Parathyroid adenoma (tissue), 2 donors: ENCODE measurements at regions not wholly inside any gene's neighbourhood (a gene's known extent, or its start where the extent isn't known, plus 50 kb on each side); places are given as distances from the start of the nearest gene placed in this dataset.

ENCODE experiments used
- H2AFZ ChIP-seq: fragments of 300-600 bp; sonication (generic); one replicate; pipeline ENCODE4 v1.7.0; 2017; ENCODE audit warnings: antibody characterized with exemption, mild to moderate bottlenecking
- H3K27ac ChIP-seq: fragments of 300-600 bp; sonication (generic); one replicate; pipeline ENCODE4 v1.7.0; 2017
- H3K27me3 ChIP-seq: fragments of 300-600 bp; sonication (generic); one replicate; pipeline ENCODE4 v1.7.0; 2017; ENCODE audit warnings: low read length; ENCODE audit not compliant: control insufficient read depth, insufficient read depth
- H3K36me3 ChIP-seq: fragments of 300-600 bp; sonication (generic); one replicate; pipeline ENCODE4 v1.7.0; 2017; ENCODE audit warnings: low read length; ENCODE audit not compliant: control insufficient read depth, insufficient read depth
- H3K4me1 ChIP-seq: fragments of 300-600 bp; sonication (generic); one replicate; pipeline ENCODE4 v1.7.0; 2017; ENCODE audit warnings: control low read depth
- H3K4me2 ChIP-seq: fragments of 300-600 bp; sonication (generic); one replicate; pipeline ENCODE4 v1.7.0; 2017; ENCODE audit warnings: low read length
- H3K4me3 ChIP-seq: fragments of 300-600 bp; sonication (generic); one replicate; pipeline ENCODE4 v1.7.0; 2017; ENCODE audit warnings: low read depth, low read length
- H3K79me2 ChIP-seq: fragments of 300-600 bp; sonication (generic); one replicate; pipeline ENCODE4 v1.7.0; 2017; ENCODE audit warnings: control low read depth
- H3K9ac ChIP-seq: fragments of 300-600 bp; sonication (generic); one replicate; pipeline ENCODE4 v1.7.0; 2017; ENCODE audit warnings: mild to moderate bottlenecking
- H3K9me3 ChIP-seq: fragments of 300-600 bp; sonication (generic); one replicate; pipeline ENCODE4 v1.7.0; 2017; ENCODE audit warnings: low read length; ENCODE audit not compliant: control insufficient read depth
- TF ChIP-seq, protein P1 (sequence below): fragments of 300-600 bp; sonication (generic); IDR thresholded peaks from one replicate; pipeline ENCODE4 v1.7.0; 2017; ENCODE audit warnings: antibody characterized with exemption, mild to moderate bottlenecking
- donor health status: primary hyperparathyroidism.

DNA sequence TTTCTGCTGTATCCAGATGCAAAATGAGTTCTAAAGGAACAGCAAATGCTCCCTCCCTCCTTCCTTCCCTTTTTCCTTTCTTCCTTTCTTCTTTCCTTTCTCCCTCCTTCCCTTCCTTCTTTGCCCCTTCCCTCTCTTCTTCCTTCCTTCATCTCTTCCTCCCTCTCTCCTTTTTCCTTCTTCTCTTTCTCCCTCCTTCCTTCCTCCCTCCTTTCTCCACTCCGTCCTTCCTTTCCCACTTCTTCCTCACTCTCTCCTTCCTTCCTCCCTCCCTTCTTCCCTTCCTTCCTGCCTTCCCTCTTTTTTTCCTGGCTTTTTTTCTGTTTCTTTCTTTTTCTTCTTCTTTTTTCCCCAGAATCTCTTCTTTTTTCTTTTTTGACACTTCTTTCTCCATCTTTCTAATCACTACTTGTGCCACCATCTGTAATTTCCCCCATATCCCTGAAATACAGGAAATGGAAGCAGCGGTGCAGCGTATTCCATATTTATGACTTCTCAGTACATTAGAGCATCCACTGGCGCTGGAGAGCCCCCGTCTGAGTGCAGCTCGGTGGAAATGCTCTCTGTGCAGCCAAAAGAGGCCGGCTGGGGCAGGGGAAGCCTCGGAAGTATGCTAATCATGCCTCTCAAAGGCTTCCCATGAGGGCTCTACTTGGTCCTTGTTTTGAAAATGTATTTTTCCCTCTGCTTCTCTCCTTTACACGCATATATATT is 275.6 kb downstream of the TSHZ3 start:
- Histone ChIP-seq H2AFZ (no peak overlapping the region), H3K79me2 (no peaks in the 10 kb centered on the region), H3K27ac (no peak overlapping the region), H3K4me3 (no peak overlapping the region), H3K9ac (no peak overlapping the region), H3K9me3 (no peaks in the 10 kb centered on the region), H3K4me1 (no peaks in the 10 kb centered on the region), H3K36me3 (no peaks in the 10 kb centered on the region), H3K27me3 (no peaks in the 10 kb centered on the region), H3K4me2 (no peak overlapping the region)
- TF ChIP-seq, protein P1, sequence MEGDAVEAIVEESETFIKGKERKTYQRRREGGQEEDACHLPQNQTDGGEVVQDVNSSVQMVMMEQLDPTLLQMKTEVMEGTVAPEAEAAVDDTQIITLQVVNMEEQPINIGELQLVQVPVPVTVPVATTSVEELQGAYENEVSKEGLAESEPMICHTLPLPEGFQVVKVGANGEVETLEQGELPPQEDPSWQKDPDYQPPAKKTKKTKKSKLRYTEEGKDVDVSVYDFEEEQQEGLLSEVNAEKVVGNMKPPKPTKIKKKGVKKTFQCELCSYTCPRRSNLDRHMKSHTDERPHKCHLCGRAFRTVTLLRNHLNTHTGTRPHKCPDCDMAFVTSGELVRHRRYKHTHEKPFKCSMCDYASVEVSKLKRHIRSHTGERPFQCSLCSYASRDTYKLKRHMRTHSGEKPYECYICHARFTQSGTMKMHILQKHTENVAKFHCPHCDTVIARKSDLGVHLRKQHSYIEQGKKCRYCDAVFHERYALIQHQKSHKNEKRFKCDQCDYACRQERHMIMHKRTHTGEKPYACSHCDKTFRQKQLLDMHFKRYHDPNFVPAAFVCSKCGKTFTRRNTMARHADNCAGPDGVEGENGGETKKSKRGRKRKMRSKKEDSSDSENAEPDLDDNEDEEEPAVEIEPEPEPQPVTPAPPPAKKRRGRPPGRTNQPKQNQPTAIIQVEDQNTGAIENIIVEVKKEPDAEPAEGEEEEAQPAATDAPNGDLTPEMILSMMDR = no peak

- Histone ChIP-seq H2AFZ (no peak overlapping the region), H3K79me2 (no peaks in the 10 kb centered on the region), H3K27me3 (no peaks in the 10 kb centered on the region), H3K4me3 (no peak overlapping the region), H3K4me2 (no peak overlapping the region), H3K36me3 (no peaks in the 10 kb centered on the region), H3K9me3 (no peaks in the 10 kb centered on the region), H3K4me1 (no peaks in the 10 kb centered on the region), H3K27ac (no peak overlapping the region), H3K9ac (no peak overlapping the region)
- TF ChIP-seq, protein P1 = no peak
These were observed 276.8 kb downstream of the TSHZ3 start for GRCh38 chr19:31072451-31072850.

DNA sequence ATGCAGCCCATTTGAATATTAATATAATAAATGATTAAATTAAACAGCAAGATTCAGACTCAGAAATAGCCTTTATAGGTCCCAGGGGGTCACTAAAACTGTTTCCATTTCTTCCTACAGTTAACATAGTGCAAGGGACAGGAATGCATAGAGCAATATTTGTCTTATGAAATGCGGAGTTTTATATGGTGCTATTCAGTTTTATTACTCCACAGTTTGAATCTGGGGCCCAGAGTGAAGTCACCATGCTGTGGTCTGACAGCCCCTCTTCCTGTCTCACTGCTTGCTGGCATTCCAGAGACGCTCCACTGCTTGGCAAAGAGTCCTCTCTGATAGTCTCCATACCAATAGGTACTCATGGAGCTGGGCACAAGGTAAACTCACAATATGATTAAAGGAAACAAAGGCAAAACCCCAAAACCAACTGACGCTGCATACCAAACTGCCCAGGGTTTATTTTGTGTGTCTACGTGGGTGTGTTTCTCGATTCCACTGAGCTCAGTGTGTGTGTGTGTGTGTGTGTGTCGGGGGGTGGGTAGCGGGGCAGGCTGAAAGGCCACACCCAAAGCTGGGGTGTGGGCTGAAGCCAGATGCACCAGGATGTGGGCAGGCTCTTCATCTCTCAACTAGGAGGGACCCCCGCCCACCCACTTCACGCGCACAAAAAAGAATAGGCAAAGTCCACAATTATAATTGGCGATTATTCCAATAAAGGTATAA is 277.9 kb downstream of the TSHZ3 start:
- Histone ChIP-seq H3K27me3 (no peaks in the 10 kb centered on the region), H2AFZ (no peak overlapping the region), H3K4me2 (no peak overlapping the region), H3K9me3 (no peaks in the 10 kb centered on the region), H3K4me1 (no peaks in the 10 kb centered on the region), H3K9ac (no peak overlapping the region), H3K79me2 (no peaks in the 10 kb centered on the region), H3K27ac (no peak overlapping the region), H3K36me3 (no peaks in the 10 kb centered on the region), H3K4me3 (no peak overlapping the region)
- TF ChIP-seq, protein P1 = no peak

- no peaks in the 10 kb centered on the region for H3K9me3 ChIP-seq
- H3K4me2 ChIP-seq = no peak overlapping the region
- H3K27me3 ChIP-seq = no peaks in the 10 kb centered on the region
- H2AFZ ChIP-seq = no peak overlapping the region
- H3K9ac ChIP-seq = no peak overlapping the region
- no peaks in the 10 kb centered on the region for H3K79me2 ChIP-seq
- no peaks in the 10 kb centered on the region for H3K4me1 ChIP-seq
- no peak overlapping the region for H3K4me3 ChIP-seq
- no peaks in the 10 kb centered on the region for H3K36me3 ChIP-seq
- H3K27ac ChIP-seq = no peak overlapping the region
- TF ChIP-seq, protein P1 = no peak
These were observed 278.8 kb downstream of the TSHZ3 start for GRCh38 chr19:31070146-31071065.
